ENCODE measurements at regions not wholly inside any gene's neighbourhood (a gene's known extent, or its start where the extent isn't known, plus 50 kb on each side); places are given as distances from the start of the nearest gene placed in this dataset.

GRCh38 chr4:154958621-154959358, 177.7 kb downstream of the RBM46 start (continued):
- TF ChIP-seq SNAI2 (CRISPR knock-in tag; IDR thresholded peaks at IDR 0.05) (no peak), ZNF70 (CRISPR knock-in tag; IDR thresholded peaks at IDR 0.05) (no peak), ESRRG (CRISPR knock-in tag; IDR thresholded peaks at IDR 0.05) (no peak)

GRCh38 chr4:154959756-154960155, 178.7 kb downstream of the RBM46 start:
- no peak for ATAC-seq
- TF ChIP-seq ZFP3 (CRISPR knock-in tag; IDR thresholded peaks at IDR 0.05): no peak
- TF ChIP-seq GLIS3 (CRISPR knock-in tag; IDR thresholded peaks at IDR 0.05): no peak
- TF ChIP-seq ARNTL (CRISPR knock-in tag; IDR thresholded peaks at IDR 0.05; ENCODE audit: borderline replicate concordance, low read depth): no peak
- TF ChIP-seq TSHZ2 (CRISPR knock-in tag; IDR thresholded peaks at IDR 0.05): no peak
- no peak for TF ChIP-seq OSR1 (CRISPR knock-in tag; IDR thresholded peaks at IDR 0.05)
- TF ChIP-seq CREB5 (CRISPR knock-in tag; IDR thresholded peaks at IDR 0.05; ENCODE audit: low read depth): no peak

GRCh38 chr4:154960476-154960875, 179.4 kb downstream of the RBM46 start:
- TF ChIP-seq RARB (CRISPR knock-in tag; IDR thresholded peaks at IDR 0.05) (no peak), CREB5 (CRISPR knock-in tag; IDR thresholded peaks at IDR 0.05; ENCODE audit: low read depth) (no peak), ZNF70 (CRISPR knock-in tag; IDR thresholded peaks at IDR 0.05) (no peak), GLIS3 (CRISPR knock-in tag; IDR thresholded peaks at IDR 0.05) (no peak), PATZ1 (CRISPR knock-in tag; IDR thresholded peaks at IDR 0.05; ENCODE audit: borderline replicate concordance) (no peak), ZFP30 (CRISPR knock-in tag; IDR thresholded peaks at IDR 0.05) (no peak), ISL1 (CRISPR knock-in tag; IDR thresholded peaks at IDR 0.05) (no peak), ZFP3 (CRISPR knock-in tag; IDR thresholded peaks at IDR 0.05) (no peak), ZC3H10 (CRISPR knock-in tag; IDR thresholded peaks at IDR 0.05) (no peak), TSHZ2 (CRISPR knock-in tag; IDR thresholded peaks at IDR 0.05) (no peak), CSRNP3 (CRISPR knock-in tag; IDR thresholded peaks at IDR 0.05) (no peak), PPARA (CRISPR knock-in tag; IDR thresholded peaks at IDR 0.05; ENCODE audit: borderline replicate concordance) (no peak), ARNTL (CRISPR knock-in tag; IDR thresholded peaks at IDR 0.05; ENCODE audit: borderline replicate concordance, low read depth) (no peak), POU6F1 (CRISPR knock-in tag; IDR thresholded peaks at IDR 0.05; ENCODE audit: borderline replicate concordance, low read depth) (no peak)
- ATAC-seq: no peak

Measured in SK-N-SH treated with all-trans-retinoic acid at 6 μM for 48 hours (cell line).